ENCODE measurements at regions not wholly inside any gene's neighbourhood (a gene's known extent, or its start where the extent isn't known, plus 50 kb on each side); places are given as distances from the start of the nearest gene placed in this dataset.
A peak's percentile ranks its signal among the peaks of the same experiment; 100 is the strongest.

- H4K20me1 ChIP-seq (ENCODE audit: insufficient read depth), result no peaks in the 10 kb centered on the region
- H3K9me2 ChIP-seq (ENCODE audit: insufficient read depth), result no peaks in the 10 kb centered on the region
- no peaks in the 10 kb centered on the region for H3K27me3 ChIP-seq (replicated peaks; ENCODE audit: insufficient read depth)
- H3K4me3 ChIP-seq, result no peak overlapping the region
- no peak overlapping the region for H3K9ac ChIP-seq
- in situ Hi-C loops (cut with MboI), result no loop called here
- H3K36me3 ChIP-seq (ENCODE audit: low read depth), result no peaks in the 10 kb centered on the region
- peak; percentile 3 for DNase-seq
- no peaks in the 10 kb centered on the region for H3K79me2 ChIP-seq (ENCODE audit: insufficient read depth)
- no peaks in the 10 kb centered on the region for H3F3A ChIP-seq (ENCODE audit: insufficient read depth)
- no peak for TF ChIP-seq EZH2 (IDR thresholded peaks at IDR 0.05; ENCODE audit: insufficient read depth, poor library complexity, severe bottlenecking)
- H3K9me3 ChIP-seq (ENCODE audit: low read depth), result no peaks in the 10 kb centered on the region
- no peak overlapping the region for H3K27ac ChIP-seq
- 26 to 34% methylated on average over 2 to 4 of the region's 4 CpGs for WGBS, 2 experiments (ENCODE audit: low coverage in 1 of 2, low lambda C conversion rate in 2 of 2, missing lambda C conversion rate in 2 of 2)
- H3K4me2 ChIP-seq (ENCODE audit: unreplicated experiment), result no peak overlapping the region
- no peak overlapping the region for H2AFZ ChIP-seq
- H3K4me1 ChIP-seq (ENCODE audit: insufficient read depth), result no peaks in the 10 kb centered on the region
These were observed 1320.5 kb downstream of the AACS start for GRCh38 chr12:126385785-126386184.

GRCh38 chr12:126389220-126389841, 1324.1 kb downstream of the AACS start:
- no peak overlapping the region for H3K27ac ChIP-seq
- WGBS, 2 experiments (ENCODE audit: low coverage in 1 of 2, low lambda C conversion rate in 2 of 2, missing lambda C conversion rate in 2 of 2), result 1 to 4% methylated on average over 9 of the region's 9 CpGs
- no peaks in the 10 kb centered on the region for H3K36me3 ChIP-seq (ENCODE audit: low read depth)
- H2AFZ ChIP-seq, result no peak overlapping the region
- H3K79me2 ChIP-seq (ENCODE audit: insufficient read depth), result no peaks in the 10 kb centered on the region
- no peaks in the 10 kb centered on the region for H3K4me1 ChIP-seq (ENCODE audit: insufficient read depth)
- in situ Hi-C loops (cut with MboI), result no loop called here
- TF ChIP-seq EZH2phosphoT487 (IDR thresholded peaks at IDR 0.05; ENCODE audit: insufficient read depth, low read depth), result no peak
- TF ChIP-seq EZH2 (IDR thresholded peaks at IDR 0.05; ENCODE audit: insufficient read depth, poor library complexity, severe bottlenecking), result no peak
- no peak overlapping the region for H3K4me2 ChIP-seq (ENCODE audit: unreplicated experiment)
- H3K9ac ChIP-seq, result no peak overlapping the region
- H3K9me2 ChIP-seq (ENCODE audit: insufficient read depth), result no peaks in the 10 kb centered on the region
- no peaks in the 10 kb centered on the region for H3K9me3 ChIP-seq (ENCODE audit: low read depth)
- H3F3A ChIP-seq (ENCODE audit: insufficient read depth), result no peaks in the 10 kb centered on the region
- H3K27me3 ChIP-seq (replicated peaks; ENCODE audit: insufficient read depth), result no peaks in the 10 kb centered on the region
- DNase-seq, result peak; percentile 8
- no peak overlapping the region for H3K4me3 ChIP-seq
- no peaks in the 10 kb centered on the region for H4K20me1 ChIP-seq (ENCODE audit: insufficient read depth)

- H3K9ac ChIP-seq, result no peak overlapping the region
- no peak for DNase-seq
- no peaks in the 10 kb centered on the region for H3K27me3 ChIP-seq (replicated peaks; ENCODE audit: insufficient read depth)
- no peaks in the 10 kb centered on the region for H4K20me1 ChIP-seq (ENCODE audit: insufficient read depth)
- no peak overlapping the region for H3K27ac ChIP-seq
- no peaks in the 10 kb centered on the region for H3F3A ChIP-seq (ENCODE audit: insufficient read depth)
- WGBS, 2 experiments (ENCODE audit: low coverage in 1 of 2, low lambda C conversion rate in 2 of 2, missing lambda C conversion rate in 2 of 2), result 15 to 18% methylated on average over 5 of the region's 5 CpGs
- no peaks in the 10 kb centered on the region for H3K9me2 ChIP-seq (ENCODE audit: insufficient read depth)
- no peaks in the 10 kb centered on the region for H3K4me1 ChIP-seq (ENCODE audit: insufficient read depth)
- H3K4me3 ChIP-seq, result no peak overlapping the region
- no peak overlapping the region for H2AFZ ChIP-seq
- no peaks in the 10 kb centered on the region for H3K36me3 ChIP-seq (ENCODE audit: low read depth)
- H3K4me2 ChIP-seq (ENCODE audit: unreplicated experiment), result no peak overlapping the region
- H3K79me2 ChIP-seq (ENCODE audit: insufficient read depth), result no peaks in the 10 kb centered on the region
- TF ChIP-seq EZH2 (IDR thresholded peaks at IDR 0.05; ENCODE audit: insufficient read depth, poor library complexity, severe bottlenecking) (no peak), EZH2phosphoT487 (IDR thresholded peaks at IDR 0.05; ENCODE audit: insufficient read depth, low read depth) (no peak)
- no peaks in the 10 kb centered on the region for H3K9me3 ChIP-seq (ENCODE audit: low read depth)
- in situ Hi-C loops (cut with MboI), result no loop called here
These were observed 1324.7 kb downstream of the AACS start for GRCh38 chr12:126389961-126390360.

GRCh38 chr12:126390969-126391566, 1325.8 kb downstream of the AACS start:
- in situ Hi-C loops (cut with MboI), result no loop called here
- WGBS, 2 experiments (ENCODE audit: low coverage in 1 of 2, low lambda C conversion rate in 2 of 2, missing lambda C conversion rate in 2 of 2), result 23 to 28% methylated on average over 6 of the region's 6 CpGs
- no peak for DNase-seq

More at GRCh38 chr12:126390969-126391566, 1325.8 kb downstream of the AACS start:
- no peak overlapping the region for H3K4me2 ChIP-seq (ENCODE audit: unreplicated experiment)
- H4K20me1 ChIP-seq (ENCODE audit: insufficient read depth), result no peaks in the 10 kb centered on the region
- no peaks in the 10 kb centered on the region for H3K27me3 ChIP-seq (replicated peaks; ENCODE audit: insufficient read depth)
- no peak overlapping the region for H2AFZ ChIP-seq
- H3K27ac ChIP-seq, result no peak overlapping the region
- no peaks in the 10 kb centered on the region for H3K9me2 ChIP-seq (ENCODE audit: insufficient read depth)
- no peaks in the 10 kb centered on the region for H3K9me3 ChIP-seq (ENCODE audit: low read depth)
- H3K36me3 ChIP-seq (ENCODE audit: low read depth), result no peaks in the 10 kb centered on the region
- H3F3A ChIP-seq (ENCODE audit: insufficient read depth), result no peaks in the 10 kb centered on the region
- TF ChIP-seq EZH2 (IDR thresholded peaks at IDR 0.05; ENCODE audit: insufficient read depth, poor library complexity, severe bottlenecking) (no peak), EZH2phosphoT487 (IDR thresholded peaks at IDR 0.05; ENCODE audit: insufficient read depth, low read depth) (no peak)
- no peak overlapping the region for H3K4me3 ChIP-seq
- no peaks in the 10 kb centered on the region for H3K4me1 ChIP-seq (ENCODE audit: insufficient read depth)
- H3K79me2 ChIP-seq (ENCODE audit: insufficient read depth), result no peaks in the 10 kb centered on the region
- no peak overlapping the region for H3K9ac ChIP-seq

All from GM23248 (cell line).